ENCODE measurements at regions not wholly inside any gene's neighbourhood (a gene's known extent, or its start where the extent isn't known, plus 50 kb on each side); places are given as distances from the start of the nearest gene placed in this dataset.

DNA sequence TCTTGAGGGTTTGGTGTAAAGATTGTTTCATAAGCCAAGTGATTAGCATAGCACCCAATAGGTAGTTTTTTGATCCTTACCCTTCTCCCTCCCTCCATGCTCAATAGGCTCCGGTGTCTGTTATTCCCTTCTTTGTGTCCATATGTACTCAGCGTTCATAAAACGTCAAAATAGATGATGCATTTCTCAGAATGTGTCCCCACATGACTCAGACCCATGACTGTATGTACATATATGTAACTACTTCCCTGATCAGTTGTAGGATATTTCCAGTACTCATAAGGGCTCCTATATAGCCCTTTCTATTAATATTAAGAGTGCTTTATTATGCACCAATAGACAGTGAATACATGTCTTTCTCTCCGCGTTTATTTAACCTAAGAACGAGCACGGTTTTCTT lies 466.9 kb downstream of the KIF20B start:
- no peaks in the 10 kb centered on the region for H3K9me3 ChIP-seq (ENCODE audit: control insufficient read depth, insufficient read depth, low read depth, low read length)
- no peak overlapping the region for H3K27ac ChIP-seq (ENCODE audit: low read length)
- ATAC-seq, result no peak
- intact Hi-C loops (cut with micrococcal nuclease; ENCODE audit: unreplicated experiment), result no loop called here
- H3K4me1 ChIP-seq (ENCODE audit: control insufficient read depth, insufficient read depth, low read length), result no peaks in the 10 kb centered on the region
- DNase-seq (ENCODE audit: low read depth, low spot score), result no peak
- POLR2A ChIA-PET, result no interaction called here
- no peaks in the 10 kb centered on the region for H3K36me3 ChIP-seq (ENCODE audit: control insufficient read depth, insufficient read depth, low read length)
- H3K27me3 ChIP-seq (ENCODE audit: control insufficient read depth, insufficient read depth, low read length), result no peaks in the 10 kb centered on the region
- CTCF ChIA-PET, result no interaction called here
- H3K4me3 ChIP-seq (ENCODE audit: low read depth in 2 of 2, low read length in 2 of 2), result no peak overlapping the region
- BruUV-seq (replicated peaks), result no TSS peak
- TF ChIP-seq POLR2AphosphoS5 (IDR thresholded peaks at IDR 0.05; ENCODE audit: low read depth, low read length) (no peak), SIN3A (IDR thresholded peaks at IDR 0.05; ENCODE audit: borderline replicate concordance, insufficient read depth, low read depth, low read length) (no peak)
- in situ Hi-C loops (cut with HindIII; ENCODE audit: low pct_unique_long_range_greater_than_20kb, low sequenced_read_pairs), result no loop called here

DNA sequence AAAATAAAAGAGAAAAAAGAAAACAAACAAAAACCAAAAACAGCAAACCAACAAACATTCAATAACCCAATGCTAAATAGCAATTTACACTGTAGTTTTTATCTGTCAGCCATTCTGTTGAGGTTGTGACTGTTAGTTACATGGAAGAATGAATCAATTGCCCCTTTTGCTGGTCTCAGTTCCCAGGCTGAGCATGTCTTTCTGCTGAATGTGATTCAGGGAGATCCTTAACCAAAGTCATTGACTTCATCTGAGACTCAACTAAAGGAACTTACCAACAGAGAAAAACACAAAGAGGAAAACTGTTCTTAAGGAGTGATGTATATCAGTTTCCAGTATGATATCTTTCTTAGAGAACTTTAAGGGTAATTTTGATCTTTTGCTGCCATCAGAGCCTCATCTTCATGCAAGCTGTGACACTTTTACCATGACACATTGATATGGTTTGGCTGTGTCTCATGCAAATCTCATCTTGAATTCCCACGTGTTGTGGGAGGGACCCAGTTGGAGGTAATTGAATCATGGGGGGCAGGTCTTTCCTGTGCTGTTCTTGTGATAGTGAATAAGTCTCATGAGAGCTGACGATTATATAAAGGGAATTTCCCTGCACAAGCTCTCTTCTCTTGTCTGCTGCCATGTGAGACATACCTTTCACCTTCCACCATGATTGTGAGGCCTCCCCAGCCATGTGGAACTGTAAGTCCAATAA lies 469.8 kb downstream of the KIF20B start:
- H3K27me3 ChIP-seq (ENCODE audit: control insufficient read depth, insufficient read depth, low read length), result no peaks in the 10 kb centered on the region
- no peaks in the 10 kb centered on the region for H3K9me3 ChIP-seq (ENCODE audit: control insufficient read depth, insufficient read depth, low read depth, low read length)
- in situ Hi-C loops (cut with HindIII; ENCODE audit: low pct_unique_long_range_greater_than_20kb, low sequenced_read_pairs) (no loop called here), intact Hi-C loops (cut with micrococcal nuclease; ENCODE audit: unreplicated experiment) (no loop called here)
- ChIA-PET POLR2A (no interaction called here), CTCF (no interaction called here)
- no peaks in the 10 kb centered on the region for H3K36me3 ChIP-seq (ENCODE audit: control insufficient read depth, insufficient read depth, low read length)
- BruUV-seq (replicated peaks), result no TSS peak
- no peak overlapping the region for H3K4me3 ChIP-seq (ENCODE audit: low read depth in 2 of 2, low read length in 2 of 2)
- H3K4me1 ChIP-seq (ENCODE audit: control insufficient read depth, insufficient read depth, low read length), result no peaks in the 10 kb centered on the region
- DNase-seq (ENCODE audit: low read depth, low spot score) (no peak), ATAC-seq (no peak)
- H3K27ac ChIP-seq (ENCODE audit: low read length), result no peak overlapping the region
- TF ChIP-seq, protein P1, sequence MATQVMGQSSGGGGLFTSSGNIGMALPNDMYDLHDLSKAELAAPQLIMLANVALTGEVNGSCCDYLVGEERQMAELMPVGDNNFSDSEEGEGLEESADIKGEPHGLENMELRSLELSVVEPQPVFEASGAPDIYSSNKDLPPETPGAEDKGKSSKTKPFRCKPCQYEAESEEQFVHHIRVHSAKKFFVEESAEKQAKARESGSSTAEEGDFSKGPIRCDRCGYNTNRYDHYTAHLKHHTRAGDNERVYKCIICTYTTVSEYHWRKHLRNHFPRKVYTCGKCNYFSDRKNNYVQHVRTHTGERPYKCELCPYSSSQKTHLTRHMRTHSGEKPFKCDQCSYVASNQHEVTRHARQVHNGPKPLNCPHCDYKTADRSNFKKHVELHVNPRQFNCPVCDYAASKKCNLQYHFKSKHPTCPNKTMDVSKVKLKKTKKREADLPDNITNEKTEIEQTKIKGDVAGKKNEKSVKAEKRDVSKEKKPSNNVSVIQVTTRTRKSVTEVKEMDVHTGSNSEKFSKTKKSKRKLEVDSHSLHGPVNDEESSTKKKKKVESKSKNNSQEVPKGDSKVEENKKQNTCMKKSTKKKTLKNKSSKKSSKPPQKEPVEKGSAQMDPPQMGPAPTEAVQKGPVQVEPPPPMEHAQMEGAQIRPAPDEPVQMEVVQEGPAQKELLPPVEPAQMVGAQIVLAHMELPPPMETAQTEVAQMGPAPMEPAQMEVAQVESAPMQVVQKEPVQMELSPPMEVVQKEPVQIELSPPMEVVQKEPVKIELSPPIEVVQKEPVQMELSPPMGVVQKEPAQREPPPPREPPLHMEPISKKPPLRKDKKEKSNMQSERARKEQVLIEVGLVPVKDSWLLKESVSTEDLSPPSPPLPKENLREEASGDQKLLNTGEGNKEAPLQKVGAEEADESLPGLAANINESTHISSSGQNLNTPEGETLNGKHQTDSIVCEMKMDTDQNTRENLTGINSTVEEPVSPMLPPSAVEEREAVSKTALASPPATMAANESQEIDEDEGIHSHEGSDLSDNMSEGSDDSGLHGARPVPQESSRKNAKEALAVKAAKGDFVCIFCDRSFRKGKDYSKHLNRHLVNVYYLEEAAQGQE (IDR thresholded peaks at IDR 0.05; ENCODE audit: insufficient read depth in 1 of 2, low read depth in 2 of 2, low read length in 1 of 2), result no peak
- no peak for TF ChIP-seq SIN3A (IDR thresholded peaks at IDR 0.05; ENCODE audit: borderline replicate concordance, insufficient read depth, low read depth, low read length)

DNA sequence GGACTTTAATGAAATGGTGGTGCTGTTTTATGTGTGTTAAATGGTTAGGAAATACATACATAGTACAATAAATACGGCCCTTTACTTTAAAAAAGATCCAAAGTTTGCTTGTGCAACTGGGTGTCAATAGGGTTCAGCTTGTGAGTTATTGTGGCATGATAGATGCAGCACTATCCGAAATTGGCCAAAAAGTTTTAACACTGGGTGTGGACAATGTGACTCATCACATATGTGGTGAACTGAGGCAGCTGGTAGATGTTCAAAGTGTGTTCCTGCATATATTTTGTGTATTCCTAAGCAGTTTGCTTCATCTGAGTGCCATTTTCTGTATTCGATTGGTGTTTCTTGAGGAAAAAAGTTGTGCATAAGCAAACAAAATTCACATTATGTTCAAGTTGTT lies 473.1 kb downstream of the KIF20B start:
- Histone ChIP-seq H3K4me3 (ENCODE audit: low read depth in 2 of 2, low read length in 2 of 2) (no peak overlapping the region), H3K4me1 (ENCODE audit: control insufficient read depth, insufficient read depth, low read length) (no peaks in the 10 kb centered on the region), H3K27me3 (ENCODE audit: control insufficient read depth, insufficient read depth, low read length) (no peaks in the 10 kb centered on the region), H3K9me3 (ENCODE audit: control insufficient read depth, insufficient read depth, low read depth, low read length) (no peaks in the 10 kb centered on the region), H3K27ac (ENCODE audit: low read length) (no peak overlapping the region), H3K36me3 (ENCODE audit: control insufficient read depth, insufficient read depth, low read length) (no peaks in the 10 kb centered on the region)
- no TSS peak for BruUV-seq (replicated peaks)
- TF ChIP-seq SIN3A (IDR thresholded peaks at IDR 0.05; ENCODE audit: borderline replicate concordance, insufficient read depth, low read depth, low read length) (no peak), TCF7L2 (IDR thresholded peaks at IDR 0.05; ENCODE audit: low read depth, low read length) (no peak)
- TF ChIP-seq, protein P1 (IDR thresholded peaks at IDR 0.05; ENCODE audit: insufficient read depth in 1 of 2, low read depth in 2 of 2, low read length in 1 of 2), result no peak
- in situ Hi-C loops (cut with HindIII; ENCODE audit: low pct_unique_long_range_greater_than_20kb, low sequenced_read_pairs) (no loop called here), intact Hi-C loops (cut with micrococcal nuclease; ENCODE audit: unreplicated experiment) (no loop called here)
- ATAC-seq (no peak), DNase-seq (ENCODE audit: low read depth, low spot score) (no peak)
- ChIA-PET POLR2A (no interaction called here), CTCF (no interaction called here)

Measured in Panc1 (cell line).